Activated T-cell treated with anti-CD3 and anti-CD28 coated beads, Interleukin-2, amount 50 U/mL, for 24 hours (primary cell): ENCODE measurements at regions not wholly inside any gene's neighbourhood (a gene's known extent, or its start where the extent isn't known, plus 50 kb on each side); places are given as distances from the start of the nearest gene placed in this dataset.

Experiments
- DNase-seq: peaks from one replicate; pipeline ENCODE4 v3.0.0-alpha.2; 2020
- H3K27ac Mint-ChIP-seq: 2 replicates; pipeline ENCODE4 v1.8.0; 2020; ENCODE audit warnings: mild to moderate bottlenecking, mixed read lengths
- H3K27me3 Mint-ChIP-seq: 2 replicates; pipeline ENCODE4 v1.8.0; 2020; ENCODE audit warnings: mixed read lengths
- H3K36me3 Mint-ChIP-seq: 2 replicates; pipeline ENCODE4 v1.8.0; 2020; ENCODE audit warnings: low read depth, mixed read lengths
- H3K4me1 Mint-ChIP-seq: 2 replicates; pipeline ENCODE4 v1.8.0; 2020; ENCODE audit warnings: low read depth, mixed read lengths
- H3K4me3 Mint-ChIP-seq: 2 replicates; pipeline ENCODE4 v1.8.0; 2020; ENCODE audit warnings: mild to moderate bottlenecking, moderate library complexity, mixed read lengths
- H3K9me3 Mint-ChIP-seq: 2 replicates; pipeline ENCODE4 v1.8.0; 2020; ENCODE audit warnings: mixed read lengths

- Mint-ChIP-seq H3K9me3 (no peaks in the 10 kb centered on the region), H3K4me3 (no peak overlapping the region), H3K36me3 (no peaks in the 10 kb centered on the region), H3K27ac (no peak overlapping the region), H3K27me3 (no peaks in the 10 kb centered on the region), H3K4me1 (no peaks in the 10 kb centered on the region)
- no peak for DNase-seq
These were observed 1050.3 kb upstream of the MAP3K7 start for GRCh38 chr6:91637217-91637616.

- Mint-ChIP-seq H3K4me1 (no peaks in the 10 kb centered on the region), H3K9me3 (peaks cover 3% of the 10 kb centered on the region), H3K27ac (no peak overlapping the region), H3K4me3 (no peak overlapping the region), H3K27me3 (no peaks in the 10 kb centered on the region), H3K36me3 (no peaks in the 10 kb centered on the region)
- no peak for DNase-seq
These were observed 1047.9 kb upstream of the MAP3K7 start for GRCh38 chr6:91634791-91635190.

GRCh38 chr6:91633374-91634111, 1046.7 kb upstream of the MAP3K7 start:
- Mint-ChIP-seq H3K9me3 (peaks cover 3% of the 10 kb centered on the region), H3K4me1 (no peaks in the 10 kb centered on the region), H3K4me3 (no peak overlapping the region), H3K27me3 (no peaks in the 10 kb centered on the region), H3K27ac (no peak overlapping the region), H3K36me3 (no peaks in the 10 kb centered on the region)
- DNase-seq: no peak

- no peak overlapping the region for H3K27ac Mint-ChIP-seq
- H3K9me3 Mint-ChIP-seq: peaks cover 3% of the 10 kb centered on the region
- no peaks in the 10 kb centered on the region for H3K36me3 Mint-ChIP-seq
- DNase-seq: no peak
- H3K4me1 Mint-ChIP-seq: no peaks in the 10 kb centered on the region
- no peaks in the 10 kb centered on the region for H3K27me3 Mint-ChIP-seq
- H3K4me3 Mint-ChIP-seq: no peak overlapping the region
These were observed 1045.4 kb upstream of the MAP3K7 start for GRCh38 chr6:91632308-91632707.

GRCh38 chr6:91631227-91631626, 1044.4 kb upstream of the MAP3K7 start:
- no peaks in the 10 kb centered on the region for H3K27me3 Mint-ChIP-seq
- DNase-seq: no peak
- no peaks in the 10 kb centered on the region for H3K36me3 Mint-ChIP-seq
- H3K27ac Mint-ChIP-seq: no peak overlapping the region
- no peak overlapping the region for H3K4me3 Mint-ChIP-seq
- no peaks in the 10 kb centered on the region for H3K4me1 Mint-ChIP-seq
- H3K9me3 Mint-ChIP-seq: peaks cover 3% of the 10 kb centered on the region

- no peak for DNase-seq
- Mint-ChIP-seq H3K4me1 (no peaks in the 10 kb centered on the region), H3K9me3 (peaks cover 3% of the 10 kb centered on the region), H3K27ac (no peak overlapping the region), H3K36me3 (no peaks in the 10 kb centered on the region), H3K4me3 (no peak overlapping the region), H3K27me3 (no peaks in the 10 kb centered on the region)
These were observed 1040.0 kb upstream of the MAP3K7 start for GRCh38 chr6:91626911-91627310.

- DNase-seq: no peak
- Mint-ChIP-seq H3K9me3 (peaks cover 5% of the 10 kb centered on the region), H3K4me1 (no peaks in the 10 kb centered on the region), H3K4me3 (no peak overlapping the region), H3K27ac (no peak overlapping the region), H3K27me3 (no peaks in the 10 kb centered on the region), H3K36me3 (no peaks in the 10 kb centered on the region)
These were observed 1026.6 kb upstream of the MAP3K7 start for GRCh38 chr6:91613481-91613880.

GRCh38 chr6:91611190-91611589, 1024.3 kb upstream of the MAP3K7 start:
- H3K27ac Mint-ChIP-seq: no peak overlapping the region

GRCh38 chr6:91608428-91608827, 1021.6 kb upstream of the MAP3K7 start:
- Mint-ChIP-seq H3K4me1 (no peaks in the 10 kb centered on the region), H3K4me3 (no peak overlapping the region), H3K27me3 (no peaks in the 10 kb centered on the region), H3K36me3 (no peaks in the 10 kb centered on the region), H3K27ac (no peak overlapping the region), H3K9me3 (peaks cover 4% of the 10 kb centered on the region)
- DNase-seq: no peak

More at GRCh38 chr6:91611190-91611589, 1024.3 kb upstream of the MAP3K7 start:
- Mint-ChIP-seq H3K4me3 (no peak overlapping the region), H3K27me3 (no peaks in the 10 kb centered on the region), H3K4me1 (no peaks in the 10 kb centered on the region), H3K9me3 (peaks cover 5% of the 10 kb centered on the region), H3K36me3 (no peaks in the 10 kb centered on the region)
- DNase-seq: no peak

GRCh38 chr6:91606148-91606901, 1019.5 kb upstream of the MAP3K7 start:
- no peaks in the 10 kb centered on the region for H3K36me3 Mint-ChIP-seq
- H3K4me1 Mint-ChIP-seq: no peaks in the 10 kb centered on the region

GRCh38 chr6:91600561-91600960, 1013.7 kb upstream of the MAP3K7 start:
- no peak for DNase-seq
- H3K27ac Mint-ChIP-seq: no peak overlapping the region

More at GRCh38 chr6:91606148-91606901, 1019.5 kb upstream of the MAP3K7 start:
- peaks cover 4% of the 10 kb centered on the region for H3K9me3 Mint-ChIP-seq
- no peak overlapping the region for H3K27ac Mint-ChIP-seq
- DNase-seq: no peak
- no peak overlapping the region for H3K4me3 Mint-ChIP-seq
- H3K27me3 Mint-ChIP-seq: no peaks in the 10 kb centered on the region

GRCh38 chr6:91590191-91590590, 1003.3 kb upstream of the MAP3K7 start:
- Mint-ChIP-seq H3K9me3 (peaks cover 4% of the 10 kb centered on the region), H3K4me3 (no peak overlapping the region), H3K36me3 (no peaks in the 10 kb centered on the region), H3K27ac (no peak overlapping the region), H3K4me1 (no peaks in the 10 kb centered on the region), H3K27me3 (no peaks in the 10 kb centered on the region)
- DNase-seq: no peak

More at GRCh38 chr6:91600561-91600960, 1013.7 kb upstream of the MAP3K7 start:
- Mint-ChIP-seq H3K27me3 (no peaks in the 10 kb centered on the region), H3K36me3 (no peaks in the 10 kb centered on the region), H3K9me3 (peaks cover 4% of the 10 kb centered on the region), H3K4me3 (no peak overlapping the region), H3K4me1 (no peaks in the 10 kb centered on the region)

- Mint-ChIP-seq H3K4me3 (no peak overlapping the region), H3K36me3 (no peaks in the 10 kb centered on the region), H3K27me3 (no peaks in the 10 kb centered on the region), H3K4me1 (no peaks in the 10 kb centered on the region), H3K27ac (no peak overlapping the region), H3K9me3 (no peaks in the 10 kb centered on the region)
- DNase-seq: no peak
These were observed 993.8 kb upstream of the MAP3K7 start for GRCh38 chr6:91580635-91581034.

GRCh38 chr6:91575032-91575431, 988.2 kb upstream of the MAP3K7 start:
- no peaks in the 10 kb centered on the region for H3K4me1 Mint-ChIP-seq
- no peaks in the 10 kb centered on the region for H3K27me3 Mint-ChIP-seq
- H3K4me3 Mint-ChIP-seq: no peak overlapping the region
- no peak overlapping the region for H3K27ac Mint-ChIP-seq
- no peak for DNase-seq
- H3K9me3 Mint-ChIP-seq: no peaks in the 10 kb centered on the region
- H3K36me3 Mint-ChIP-seq: no peaks in the 10 kb centered on the region

- no peak for DNase-seq
- Mint-ChIP-seq H3K27me3 (no peaks in the 10 kb centered on the region), H3K27ac (no peak overlapping the region), H3K4me1 (no peaks in the 10 kb centered on the region), H3K9me3 (no peaks in the 10 kb centered on the region), H3K4me3 (no peak overlapping the region), H3K36me3 (no peaks in the 10 kb centered on the region)
These were observed 987.0 kb upstream of the MAP3K7 start for GRCh38 chr6:91573826-91574416.
